ENCODE measurements at regions not wholly inside any gene's neighbourhood (a gene's known extent, or its start where the extent isn't known, plus 50 kb on each side); places are given as distances from the start of the nearest gene placed in this dataset.

DNA sequence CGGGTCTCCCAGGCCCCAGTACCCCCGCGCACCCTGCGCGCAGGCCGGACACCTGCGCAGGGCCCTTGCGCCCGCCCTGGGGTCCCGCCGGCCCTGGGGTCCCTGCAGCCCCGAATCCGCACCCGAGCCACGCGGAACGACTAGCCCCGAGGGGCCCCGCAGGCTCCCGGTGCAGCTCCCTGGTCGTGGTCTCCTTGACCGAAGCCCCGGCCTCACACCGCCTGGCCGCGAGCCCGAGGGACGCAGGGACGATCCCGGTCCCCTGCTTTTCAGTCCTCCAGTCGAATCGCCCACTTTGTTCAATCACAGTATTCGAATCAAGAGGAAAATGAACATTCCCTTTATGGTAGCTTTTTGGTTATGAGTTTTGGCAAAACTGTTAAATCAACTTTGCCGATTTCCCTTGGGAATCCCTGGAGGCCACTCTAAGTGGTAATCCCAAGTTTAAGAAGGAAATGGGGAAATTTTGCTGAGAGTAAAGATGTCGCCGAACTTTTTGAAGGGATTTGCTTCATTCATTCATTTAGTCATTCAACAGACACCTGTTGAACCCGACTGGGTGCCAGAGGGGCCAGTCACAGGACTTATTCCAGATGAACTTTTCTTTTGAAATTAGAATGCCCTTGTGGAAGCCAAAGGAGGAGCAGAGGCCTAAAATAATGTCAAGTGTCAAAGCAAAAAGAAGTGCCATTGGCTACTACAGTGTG is 75.0 kb downstream of the ZIC5 start:
- Mint-ChIP-seq H3K27ac (no peak overlapping the region), H3K9me3 (no peaks in the 10 kb centered on the region), H3K4me3 (no peak overlapping the region), H3K4me1 (ENCODE audit: low read depth) (peaks cover 11% of the 10 kb centered on the region), H3K36me3 (ENCODE audit: low read depth) (no peaks in the 10 kb centered on the region), H3K27me3 (peaks cover 62% of the 10 kb centered on the region)

DNA sequence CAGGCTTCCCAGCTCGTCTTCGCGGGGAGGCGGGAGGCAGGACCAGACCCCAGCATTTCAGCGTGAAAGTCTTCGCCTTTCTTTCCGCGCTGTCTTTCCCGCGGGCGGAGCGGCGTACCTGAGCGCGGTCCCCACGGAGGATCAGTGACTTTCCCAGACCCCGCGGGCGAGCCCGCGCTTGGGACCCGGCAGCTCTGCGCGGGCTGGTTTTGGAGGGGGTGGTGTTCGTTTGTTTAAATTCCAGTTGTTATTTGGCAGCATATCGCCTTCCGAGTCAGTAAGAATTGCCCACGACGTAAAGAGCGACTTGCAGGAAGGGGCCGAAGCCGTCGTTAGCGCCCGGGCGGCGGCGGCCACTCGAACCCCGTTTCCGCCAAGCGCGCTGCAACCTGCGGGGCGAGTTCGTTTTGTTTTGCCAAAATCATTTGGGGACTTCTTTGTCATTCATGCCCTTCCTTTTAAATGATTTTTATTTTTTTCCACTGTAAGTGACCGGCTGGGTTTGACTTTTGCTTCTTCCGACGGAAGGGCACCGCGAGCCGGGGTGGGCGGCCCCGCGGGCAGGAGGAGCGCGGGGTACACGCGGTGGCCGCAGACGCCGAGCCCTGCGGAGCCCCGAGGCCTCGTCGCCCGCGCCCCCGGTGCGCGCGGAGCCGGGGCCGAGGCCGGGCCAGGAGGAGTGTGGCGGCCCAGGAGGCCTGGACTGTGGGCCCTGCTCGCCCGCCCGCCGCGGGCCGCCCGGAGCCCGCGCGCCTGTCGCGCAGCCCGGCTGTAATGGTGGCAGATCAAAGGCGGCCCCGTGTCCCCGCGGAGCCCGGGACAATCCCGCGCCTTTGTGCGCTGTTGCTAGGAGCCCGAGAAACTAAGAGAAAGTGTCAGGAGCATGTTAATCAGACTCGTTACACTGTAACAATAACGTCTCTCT is 75.9 kb downstream of the ZIC5 start:
- Mint-ChIP-seq H3K4me3 (peak overlapping the region; percentile 77), H3K9me3 (no peaks in the 10 kb centered on the region), H3K27ac (no peak overlapping the region), H3K36me3 (ENCODE audit: low read depth) (no peaks in the 10 kb centered on the region), H3K4me1 (ENCODE audit: low read depth) (peaks cover 11% of the 10 kb centered on the region), H3K27me3 (peaks cover 57% of the 10 kb centered on the region)

DNA sequence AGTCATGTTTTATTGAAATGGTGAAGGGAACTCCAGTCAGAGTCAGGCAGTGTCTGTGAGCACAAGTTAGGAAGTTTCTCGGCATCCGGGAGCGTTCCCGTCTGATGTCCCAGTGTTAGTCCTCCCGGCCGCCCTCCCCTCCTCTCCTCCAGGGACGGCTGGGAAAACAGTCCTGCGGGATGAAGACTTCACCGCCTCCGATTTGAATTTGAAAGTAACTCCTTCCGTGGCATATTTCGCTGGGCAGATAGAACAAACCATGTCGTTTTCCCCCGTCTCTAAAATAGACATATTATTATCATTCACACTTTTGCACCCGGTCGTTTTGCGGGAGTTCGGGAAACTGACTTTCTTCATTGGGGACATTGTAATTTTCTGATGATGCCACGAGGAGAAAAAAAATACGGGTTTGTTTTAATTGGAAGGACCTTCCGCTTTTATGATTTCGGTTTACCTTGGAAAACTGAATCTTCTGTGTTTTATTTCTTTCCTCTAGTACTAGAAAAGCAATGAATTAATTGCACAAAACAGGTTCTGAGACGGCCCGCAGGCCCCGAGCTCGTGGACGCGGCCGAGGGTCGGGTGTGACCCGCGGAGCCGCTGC is 76.6 kb downstream of the ZIC5 start:
- H3K36me3 Mint-ChIP-seq (ENCODE audit: low read depth) = no peaks in the 10 kb centered on the region
- H3K4me1 Mint-ChIP-seq (ENCODE audit: low read depth) = peaks cover 11% of the 10 kb centered on the region
- H3K4me3 Mint-ChIP-seq = peak overlapping the region; percentile 77
- no peaks in the 10 kb centered on the region for H3K9me3 Mint-ChIP-seq
- H3K27ac Mint-ChIP-seq = no peak overlapping the region
- peaks cover 50% of the 10 kb centered on the region for H3K27me3 Mint-ChIP-seq

DNA sequence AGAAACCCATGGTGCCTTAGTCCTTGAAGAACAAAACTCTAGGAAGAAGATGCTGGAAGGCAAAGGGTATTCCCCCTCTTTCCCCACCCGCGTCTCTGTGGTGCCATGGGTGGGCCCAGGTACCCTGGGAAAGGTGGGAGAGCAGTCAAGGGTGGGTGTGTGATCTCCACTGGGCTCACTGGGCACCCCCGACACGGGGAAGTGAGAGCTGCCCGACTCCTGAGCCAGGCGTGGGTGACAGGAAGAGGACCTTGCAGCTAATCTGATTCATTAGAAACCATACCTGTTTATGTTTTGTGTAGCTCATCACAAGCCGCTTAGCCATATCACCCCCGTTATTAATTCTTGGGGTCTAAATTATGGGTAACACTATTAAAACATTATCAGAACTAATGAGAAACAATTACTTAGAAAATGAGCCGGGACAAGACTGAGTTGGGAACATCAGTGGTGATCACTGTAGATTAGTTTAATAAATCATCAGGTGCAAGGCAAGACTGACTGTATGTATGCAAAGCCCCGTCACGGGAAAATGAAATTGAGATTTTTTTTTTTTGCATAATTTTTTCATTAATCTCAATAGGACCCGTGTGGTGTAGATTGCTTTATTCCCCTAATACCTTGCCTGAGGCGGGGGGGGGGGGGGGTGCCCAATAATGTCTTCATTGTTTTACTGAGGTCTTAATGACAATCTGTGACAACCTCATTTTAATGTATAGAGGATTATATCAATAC is 77.3 kb downstream of the ZIC5 start:
- peak overlapping the region; percentile 77 for H3K4me3 Mint-ChIP-seq
- no peaks in the 10 kb centered on the region for H3K9me3 Mint-ChIP-seq
- H3K36me3 Mint-ChIP-seq (ENCODE audit: low read depth) = no peaks in the 10 kb centered on the region
- H3K27me3 Mint-ChIP-seq = peaks cover 48% of the 10 kb centered on the region
- no peak overlapping the region for H3K27ac Mint-ChIP-seq
- peaks cover 11% of the 10 kb centered on the region for H3K4me1 Mint-ChIP-seq (ENCODE audit: low read depth)

DNA sequence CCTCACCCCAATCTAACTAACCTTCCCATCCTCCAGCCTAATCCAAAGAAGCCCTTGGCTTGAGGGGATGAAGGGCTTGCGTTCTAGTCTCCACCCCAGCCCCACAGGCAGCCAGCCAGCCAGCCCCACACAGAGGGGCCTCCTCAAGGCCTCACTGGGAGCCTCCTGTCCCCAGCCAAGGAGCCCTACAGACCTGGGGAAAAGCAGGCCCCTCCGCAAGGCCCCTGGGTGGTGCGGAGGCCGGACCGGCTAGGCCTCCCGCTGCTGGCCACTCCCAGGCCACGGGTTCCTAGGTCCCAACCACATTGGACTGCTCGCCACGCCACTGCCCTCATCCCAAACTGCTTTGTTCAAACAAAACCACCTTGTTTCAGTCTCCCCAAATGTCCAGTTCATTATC is 78.0 kb downstream of the ZIC5 start:
- H3K9me3 Mint-ChIP-seq = no peaks in the 10 kb centered on the region
- H3K27me3 Mint-ChIP-seq = peaks cover 41% of the 10 kb centered on the region
- no peak overlapping the region for H3K4me3 Mint-ChIP-seq

DNA sequence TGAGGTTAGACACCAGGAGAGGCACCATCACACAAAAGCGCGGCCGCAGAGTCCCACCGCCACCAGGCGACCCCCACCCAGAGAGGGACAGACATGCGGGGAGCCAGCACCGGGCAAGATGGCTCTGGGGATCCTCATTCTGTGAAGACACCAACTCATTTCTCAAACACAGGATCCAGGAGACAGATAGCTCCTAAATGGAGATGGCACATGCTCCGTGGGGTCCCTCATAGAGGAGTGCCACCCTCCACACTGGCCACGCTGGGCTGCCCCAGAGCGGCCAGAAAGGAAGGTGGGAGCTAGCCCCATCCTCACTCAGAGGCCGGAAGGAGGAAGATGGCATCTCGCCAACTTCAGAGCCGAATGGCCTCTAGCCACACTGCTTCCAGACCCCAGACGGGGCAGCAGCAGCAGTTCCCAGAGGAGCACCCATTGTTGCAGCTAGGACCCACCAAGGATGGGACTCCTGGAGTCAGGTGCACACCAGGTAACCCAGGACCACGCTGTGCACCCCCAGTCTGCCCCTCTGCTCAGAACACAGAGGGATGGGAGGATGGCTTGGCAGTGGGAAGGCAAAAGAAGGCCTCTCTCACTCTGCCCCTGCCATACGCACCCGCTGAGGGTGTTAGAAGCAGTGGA is 78.6 kb downstream of the ZIC5 start:
- Mint-ChIP-seq H3K27ac (no peak overlapping the region), H3K9me3 (no peaks in the 10 kb centered on the region), H3K27me3 (peaks cover 36% of the 10 kb centered on the region), H3K4me3 (no peak overlapping the region), H3K36me3 (ENCODE audit: low read depth) (no peaks in the 10 kb centered on the region), H3K4me1 (ENCODE audit: low read depth) (peaks cover 11% of the 10 kb centered on the region)

More for the DNA sequence above, 78.0 kb downstream of the ZIC5 start:
- Mint-ChIP-seq H3K27ac (no peak overlapping the region), H3K36me3 (ENCODE audit: low read depth) (no peaks in the 10 kb centered on the region), H3K4me1 (ENCODE audit: low read depth) (peaks cover 11% of the 10 kb centered on the region)

DNA sequence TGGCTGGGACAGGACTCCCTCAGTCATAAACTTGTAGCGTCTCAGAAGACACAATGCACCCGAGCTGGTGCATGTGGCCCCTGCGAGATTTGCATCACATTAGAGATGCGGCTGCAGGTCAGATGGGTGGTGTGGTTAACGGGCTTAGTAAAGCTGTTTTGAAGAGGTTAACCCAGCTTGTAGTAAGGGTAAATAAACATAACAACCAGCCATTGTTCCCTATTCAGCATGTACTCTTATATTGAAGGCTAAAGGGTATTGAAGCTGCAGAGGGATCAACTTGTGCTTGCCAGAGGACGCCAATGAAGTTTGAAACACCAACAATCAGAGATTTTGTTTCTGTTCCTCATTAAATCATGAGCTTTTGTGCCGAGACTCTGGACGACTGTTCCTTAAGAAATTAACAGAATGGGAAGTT is 79.4 kb downstream of the ZIC5 start:
- H3K36me3 Mint-ChIP-seq (ENCODE audit: low read depth) = no peaks in the 10 kb centered on the region
- peaks cover 11% of the 10 kb centered on the region for H3K4me1 Mint-ChIP-seq (ENCODE audit: low read depth)
- peaks cover 28% of the 10 kb centered on the region for H3K27me3 Mint-ChIP-seq
- no peak overlapping the region for H3K27ac Mint-ChIP-seq
- no peak overlapping the region for H3K4me3 Mint-ChIP-seq
- no peaks in the 10 kb centered on the region for H3K9me3 Mint-ChIP-seq

DNA sequence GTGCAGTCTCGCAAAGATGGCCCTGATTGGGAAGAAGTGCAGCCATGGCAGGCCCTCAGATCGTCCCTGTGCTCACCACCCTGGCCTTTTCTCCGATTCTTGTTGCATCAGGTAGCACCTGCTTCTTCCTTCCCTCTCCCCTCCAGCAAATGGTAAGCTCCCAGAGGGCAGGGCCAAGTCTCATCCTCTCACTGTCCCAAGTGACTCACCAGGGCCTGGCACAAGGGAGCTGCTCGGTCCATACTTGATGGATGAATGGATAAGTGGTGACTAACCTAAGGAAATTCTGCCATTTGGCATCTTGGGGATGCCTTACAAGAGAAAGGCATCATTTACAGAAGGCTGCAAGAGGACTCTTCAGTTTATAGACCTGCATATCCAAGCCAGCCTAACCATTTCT is 84.9 kb downstream of the ZIC5 start:
- no peaks in the 10 kb centered on the region for H3K9me3 Mint-ChIP-seq
- H3K27ac Mint-ChIP-seq = no peak overlapping the region
- H3K4me3 Mint-ChIP-seq = no peak overlapping the region
- no peaks in the 10 kb centered on the region for H3K4me1 Mint-ChIP-seq (ENCODE audit: low read depth)
- no peaks in the 10 kb centered on the region for H3K36me3 Mint-ChIP-seq (ENCODE audit: low read depth)
- H3K27me3 Mint-ChIP-seq = no peaks in the 10 kb centered on the region

DNA sequence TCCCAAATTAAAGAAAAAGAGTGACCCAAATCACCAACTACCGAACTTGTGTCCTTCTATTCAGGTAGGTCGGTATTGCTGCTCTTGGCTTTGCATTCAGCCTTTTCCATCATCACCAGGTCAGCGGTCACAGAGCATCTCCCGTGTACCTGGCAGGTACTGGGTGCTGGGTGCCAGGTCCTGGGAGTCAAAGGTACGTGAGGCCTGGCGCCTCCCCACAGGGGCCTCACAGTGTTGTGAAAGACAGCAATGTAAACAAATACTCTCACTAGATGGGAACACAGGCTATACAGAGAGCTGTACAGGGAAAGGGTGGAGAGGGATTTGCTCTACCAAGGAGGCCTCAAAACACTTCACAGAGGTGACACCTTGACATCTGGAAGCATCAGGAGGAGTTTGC is 86.7 kb downstream of the ZIC5 start:
- H3K27ac Mint-ChIP-seq = no peak overlapping the region
- no peak overlapping the region for H3K4me3 Mint-ChIP-seq
- H3K36me3 Mint-ChIP-seq (ENCODE audit: low read depth) = no peaks in the 10 kb centered on the region
- no peaks in the 10 kb centered on the region for H3K4me1 Mint-ChIP-seq (ENCODE audit: low read depth)
- no peaks in the 10 kb centered on the region for H3K9me3 Mint-ChIP-seq
- no peaks in the 10 kb centered on the region for H3K27me3 Mint-ChIP-seq

DNA sequence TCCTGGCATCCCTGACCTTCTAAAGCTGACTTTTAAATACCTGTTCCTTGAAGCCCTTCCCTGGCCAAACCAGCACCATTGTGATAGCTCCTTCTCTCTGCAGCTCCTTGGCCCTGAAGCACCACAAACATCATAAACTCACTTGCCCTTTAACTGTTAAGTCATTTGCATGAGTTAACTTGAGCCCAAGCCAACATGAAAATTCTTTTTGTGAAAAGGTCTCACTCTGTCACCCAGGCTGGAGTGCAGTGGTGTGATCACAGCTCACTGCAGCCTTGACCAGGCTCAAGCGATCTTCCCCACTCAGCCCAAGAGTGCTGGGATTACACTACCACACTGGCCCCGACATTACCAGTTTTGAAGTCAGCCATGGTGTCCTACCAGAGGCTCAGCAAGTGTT is 87.8 kb downstream of the ZIC5 start:
- Mint-ChIP-seq H3K4me1 (ENCODE audit: low read depth) (no peaks in the 10 kb centered on the region), H3K27me3 (no peaks in the 10 kb centered on the region), H3K27ac (no peak overlapping the region), H3K9me3 (no peaks in the 10 kb centered on the region), H3K4me3 (no peak overlapping the region), H3K36me3 (ENCODE audit: low read depth) (no peaks in the 10 kb centered on the region)

DNA sequence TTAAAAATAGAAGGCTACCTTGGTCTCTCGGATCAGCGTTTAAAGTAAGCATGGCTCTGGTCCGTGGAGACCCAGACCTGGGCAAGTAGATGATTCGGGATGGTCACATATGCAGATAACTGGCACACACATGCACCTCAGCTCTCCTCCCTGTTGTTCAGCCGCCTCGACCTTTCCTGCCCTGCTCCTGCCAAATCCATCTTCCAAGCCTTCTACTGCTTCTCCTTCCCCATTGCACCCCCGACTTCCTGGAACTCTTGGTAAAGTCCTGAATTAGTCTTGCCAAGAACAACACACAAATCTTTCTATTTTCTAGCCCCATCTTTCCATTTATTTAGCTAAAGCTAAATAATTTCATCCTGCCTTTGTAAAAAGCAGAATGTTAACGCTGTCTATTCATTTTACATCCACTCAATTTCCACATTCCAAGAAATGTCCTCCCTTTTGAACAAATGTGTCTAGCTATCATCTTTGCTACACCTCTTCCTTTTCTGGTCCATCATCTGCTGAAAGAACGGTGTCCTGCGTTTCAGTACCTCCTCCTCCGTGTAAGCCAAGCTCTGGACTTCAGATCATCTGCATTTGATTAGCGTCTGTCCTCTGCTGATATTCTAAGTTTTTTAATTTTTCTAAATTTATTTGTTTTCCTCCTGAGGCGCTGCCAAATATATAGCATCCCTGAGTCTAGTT is 92.5 kb downstream of the ZIC5 start:
- Mint-ChIP-seq H3K36me3 (ENCODE audit: low read depth) (no peaks in the 10 kb centered on the region), H3K27me3 (no peaks in the 10 kb centered on the region)

DNA sequence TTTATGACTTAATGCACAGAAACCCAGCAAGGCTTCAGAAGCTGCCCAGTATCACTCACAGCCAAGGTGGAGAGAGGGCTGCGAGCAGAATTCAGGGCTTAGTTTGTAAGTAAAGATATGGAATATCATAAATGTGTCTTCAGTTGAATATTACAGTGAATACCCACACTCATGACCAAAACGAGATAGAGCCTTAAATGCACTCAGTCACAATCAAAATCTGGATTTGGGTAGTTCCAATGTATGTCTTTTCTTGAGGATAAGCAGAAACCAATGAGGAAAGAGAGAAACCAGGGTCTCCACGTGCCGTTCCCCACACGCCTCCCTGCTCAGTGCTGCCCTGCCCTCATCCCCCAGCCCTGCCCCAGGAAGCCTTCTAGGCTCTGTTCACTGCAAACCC is 94.9 kb downstream of the ZIC5 start:
- H3K27ac Mint-ChIP-seq = no peak overlapping the region
- H3K4me3 Mint-ChIP-seq = no peak overlapping the region
- no peaks in the 10 kb centered on the region for H3K9me3 Mint-ChIP-seq
- H3K27me3 Mint-ChIP-seq = no peaks in the 10 kb centered on the region
- no peaks in the 10 kb centered on the region for H3K36me3 Mint-ChIP-seq (ENCODE audit: low read depth)
- no peaks in the 10 kb centered on the region for H3K4me1 Mint-ChIP-seq (ENCODE audit: low read depth)

More for the DNA sequence above, 92.5 kb downstream of the ZIC5 start:
- no peaks in the 10 kb centered on the region for H3K9me3 Mint-ChIP-seq
- no peak overlapping the region for H3K27ac Mint-ChIP-seq
- no peaks in the 10 kb centered on the region for H3K4me1 Mint-ChIP-seq (ENCODE audit: low read depth)
- no peak overlapping the region for H3K4me3 Mint-ChIP-seq

DNA sequence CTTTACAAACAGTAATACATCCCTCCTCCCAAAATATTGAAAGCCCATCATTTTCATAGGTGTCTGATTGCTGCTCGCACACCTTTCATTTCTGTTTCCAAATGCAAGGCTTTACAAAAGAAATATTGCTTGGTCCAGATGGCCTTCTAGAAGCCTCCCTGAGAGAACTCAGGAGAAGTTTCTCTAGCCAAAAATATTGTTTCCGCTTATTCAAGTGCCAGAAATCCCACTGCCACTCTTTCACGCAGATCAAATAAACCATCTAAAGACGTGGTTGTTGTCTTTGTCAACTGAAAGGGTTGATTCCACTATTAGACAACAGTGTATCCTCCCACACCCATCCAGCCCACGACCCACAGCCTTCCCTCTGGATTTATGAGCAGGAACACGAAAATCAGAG is 96.2 kb downstream of the ZIC5 start:
- Mint-ChIP-seq H3K4me3 (no peak overlapping the region), H3K27ac (no peak overlapping the region), H3K27me3 (no peaks in the 10 kb centered on the region), H3K4me1 (ENCODE audit: low read depth) (no peaks in the 10 kb centered on the region), H3K9me3 (no peaks in the 10 kb centered on the region), H3K36me3 (ENCODE audit: low read depth) (no peaks in the 10 kb centered on the region)
